Heart left ventricle (tissue), 13 donors: ENCODE measurements at regions not wholly inside any gene's neighbourhood (a gene's known extent, or its start where the extent isn't known, plus 50 kb on each side); places are given as distances from the start of the nearest gene placed in this dataset.

Source experiments
- CTCF ChIP-seq, 12 donors: fragments of 200-600 bp; sonication (generic) in 4 of 12; IDR thresholded peaks; one replicate each; pipeline versions ENCODE4 v1.5.0 to v1.8.0; 2018 to 2022; ENCODE audit warnings: antibody characterized with exemption in 12 of 12, mild to moderate bottlenecking in 5 of 12
- POLR2A ChIP-seq, 2 donors: fragments of 450-650 bp; IDR thresholded peaks; one replicate each; pipeline ENCODE4 v1.6.1; 2017; ENCODE audit warnings: antibody characterized with exemption in 2 of 2, mild to moderate bottlenecking in 2 of 2, moderate library complexity in 2 of 2
- donor health status: ischemic (EF 13 %, LVEDD 7.1; RV severe dilation, severe dysfunction).
- donor health status: DM: no; HTN: yes; CAD: no.
- donor health status: DM: no; HTN: no; CAD: no.
- donor health status: ischemic (EF 25% LVEDD 6.9; RV normal size, moderate dysfunction).
- donor health status: ischemic (EF 25% LVEDD 5.7; RV mildly dilated, moderate dysfunction).
- donor health status: ischemic (EF 35%, LVEDD 5.7; RV mildly dilated, moderate dysfunction).
- donor health status: nonischemic (EF 11% LVEDD 7.7; RV severe dilation, severe dysfunction).
- donor health status: DM: yes; HTN: yes; CAD: no.
- donor health status: PGD.
- donor health status: ischemic (EF 29% LVEDD 5.4; RV normal size, mild dysfunction).
- donor health status: nonischemic (EF 23%, LVEDD 6.1; RV moderate dilation, normal function).

- TF ChIP-seq CTCF (IDR thresholded peaks at IDR 0.05) = no peak
- TF ChIP-seq POLR2A (IDR thresholded peaks at IDR 0.05) = no peak
These were observed 652.2 kb upstream of the PCDH20 start for GRCh38 chr13:62067821-62068220.
